GM18505 (cell line): ENCODE measurements at regions not wholly inside any gene's neighbourhood (a gene's known extent, or its start where the extent isn't known, plus 50 kb on each side); places are given as distances from the start of the nearest gene placed in this dataset.
"Not testable (repeated sequence)": the region's sequence is repeated elsewhere in the genome, so short reads cannot be mapped to it uniquely, and the experiment has no call there.

ENCODE experiments used
- ATAC-seq: cut with Tn5 transposase; IDR thresholded peaks from one replicate; pipeline ENCODE4 v1.9.1; 2021; ENCODE audit not compliant: unreplicated experiment
- POLR2A ChIP-seq: IDR thresholded peaks from 4 replicates; pipeline ENCODE4 v1.6.1; 2011; ENCODE audit warnings: borderline replicate concordance; ENCODE audit not compliant: insufficient read depth, insufficient read length; ENCODE audit errors: extremely low read depth

GRCh38 chr1:78291418-78291817, 199.4 kb upstream of the PTGFR start:
- no peak for TF ChIP-seq POLR2A
- ATAC-seq = no peak

- no peak for ATAC-seq
Observed at GRCh38 chr1:78291872-78292271, 198.9 kb upstream of the PTGFR start.

GRCh38 chr1:78292361-78292760, 198.4 kb upstream of the PTGFR start:
- ATAC-seq = no peak
- TF ChIP-seq POLR2A = no peak

More at GRCh38 chr1:78291872-78292271, 198.9 kb upstream of the PTGFR start:
- no peak for TF ChIP-seq POLR2A

GRCh38 chr1:78297836-78298235, 192.9 kb upstream of the PTGFR start:
- ATAC-seq = no peak
- TF ChIP-seq POLR2A = no peak

- TF ChIP-seq POLR2A = no peak
- no peak for ATAC-seq
Observed at GRCh38 chr1:78298349-78298748, 192.4 kb upstream of the PTGFR start.

GRCh38 chr1:78301141-78301540, 189.6 kb upstream of the PTGFR start:
- no peak for ATAC-seq
- no peak for TF ChIP-seq POLR2A

GRCh38 chr1:78303620-78304019, 187.2 kb upstream of the PTGFR start:
- TF ChIP-seq POLR2A = no peak
- ATAC-seq = no peak

- TF ChIP-seq POLR2A = no peak
- ATAC-seq = no peak
Observed at GRCh38 chr1:78304341-78304740, 186.4 kb upstream of the PTGFR start.

GRCh38 chr1:78304761-78305160, 186.0 kb upstream of the PTGFR start:
- no peak for TF ChIP-seq POLR2A
- ATAC-seq = no peak

GRCh38 chr1:78310261-78310660, 180.5 kb upstream of the PTGFR start:
- ATAC-seq = not testable (repeated sequence)

GRCh38 chr1:78318011-78318410, 172.8 kb upstream of the PTGFR start:
- TF ChIP-seq POLR2A = no peak
- ATAC-seq = no peak

GRCh38 chr1:78319603-78320002, 171.2 kb upstream of the PTGFR start:
- no peak for TF ChIP-seq POLR2A
- no peak for ATAC-seq

GRCh38 chr1:78322928-78323680, 167.7 kb upstream of the PTGFR start:
- TF ChIP-seq POLR2A = no peak
- no peak for ATAC-seq

- ATAC-seq = no peak
- TF ChIP-seq POLR2A = no peak
Observed at GRCh38 chr1:78325293-78325692, 165.5 kb upstream of the PTGFR start.

- TF ChIP-seq POLR2A = no peak
- ATAC-seq = no peak
Observed at GRCh38 chr1:78329475-78329874, 161.3 kb upstream of the PTGFR start.
